Memory B cell (primary cell): ENCODE measurements at regions not wholly inside any gene's neighbourhood (a gene's known extent, or its start where the extent isn't known, plus 50 kb on each side); places are given as distances from the start of the nearest gene placed in this dataset.

Source experiments
- ATAC-seq: fragments of 150-1000 bp; cut with Tn5 transposase; 2 replicates; pipeline ENCODE4 v1.10.0; 2021; ENCODE audit warnings: low read depth, mild to moderate bottlenecking, moderate library complexity
- DNase-seq, 2 donors: peaks; one replicate each; pipeline ENCODE4 v3.0.0; 2022; ENCODE audit warnings: low spot score in 2 of 2
- H3K27ac Mint-ChIP-seq: one replicate; pipeline ENCODE4 v1.8.0; 2022; ENCODE audit warnings: mild to moderate bottlenecking, moderate library complexity, mixed read lengths
- H3K27me3 Mint-ChIP-seq: one replicate; pipeline ENCODE4 v1.8.0; 2022; ENCODE audit warnings: mixed read lengths
- H3K36me3 Mint-ChIP-seq: one replicate; pipeline ENCODE4 v1.8.0; 2022; ENCODE audit warnings: mild to moderate bottlenecking, mixed read lengths
- H3K4me1 Mint-ChIP-seq: one replicate; pipeline ENCODE4 v1.8.0; 2022; ENCODE audit warnings: mixed read lengths
- H3K4me3 Mint-ChIP-seq: one replicate; pipeline ENCODE4 v1.8.0; 2022; ENCODE audit warnings: mild to moderate bottlenecking, moderate library complexity, mixed read lengths
- H3K9me3 Mint-ChIP-seq: one replicate; pipeline ENCODE4 v1.8.0; 2022; ENCODE audit warnings: mixed read lengths

DNA sequence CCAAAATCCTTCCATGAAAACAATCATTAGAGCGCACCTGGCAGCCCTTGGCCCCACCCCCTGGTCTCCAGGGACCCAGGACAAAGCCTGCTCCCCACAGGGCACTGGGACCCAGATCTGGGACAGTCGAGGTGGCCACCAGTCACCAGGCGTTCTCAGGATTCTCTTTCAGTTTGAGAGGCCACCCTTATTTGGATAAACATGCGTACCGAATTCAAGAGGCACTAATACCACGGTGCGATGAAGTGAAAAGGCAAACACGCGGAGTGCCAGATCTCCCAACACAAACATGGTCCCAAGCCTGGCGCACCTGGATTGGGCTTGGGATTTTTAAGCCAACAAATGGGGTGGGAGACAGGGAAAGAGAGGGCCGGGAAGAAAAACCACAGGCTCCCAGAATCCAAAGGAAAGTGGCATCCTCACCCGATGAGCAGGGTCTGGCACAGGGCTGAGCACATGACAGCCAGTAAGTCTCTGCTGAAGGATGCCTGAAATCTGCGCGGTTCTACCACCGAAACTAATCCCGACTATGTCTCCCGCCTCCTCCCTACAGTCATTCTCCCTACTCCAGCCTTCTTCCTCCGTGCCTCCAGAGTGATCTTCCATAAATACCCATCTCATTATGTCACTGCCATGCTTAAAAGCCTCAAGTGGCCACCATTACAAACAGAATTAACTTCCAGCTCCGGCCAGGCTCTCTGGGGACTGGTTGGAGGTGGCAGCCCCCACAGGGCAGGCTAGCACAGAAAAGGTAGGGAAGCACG is 60.9 kb upstream of the KLHL29 start:
- Mint-ChIP-seq H3K4me1 (no peaks in the 10 kb centered on the region), H3K27ac (no peak overlapping the region), H3K36me3 (no peaks in the 10 kb centered on the region), H3K4me3 (no peak overlapping the region), H3K9me3 (no peaks in the 10 kb centered on the region), H3K27me3 (peaks cover 23% of the 10 kb centered on the region)
- DNase-seq = no peak
- ATAC-seq = no peak

DNA sequence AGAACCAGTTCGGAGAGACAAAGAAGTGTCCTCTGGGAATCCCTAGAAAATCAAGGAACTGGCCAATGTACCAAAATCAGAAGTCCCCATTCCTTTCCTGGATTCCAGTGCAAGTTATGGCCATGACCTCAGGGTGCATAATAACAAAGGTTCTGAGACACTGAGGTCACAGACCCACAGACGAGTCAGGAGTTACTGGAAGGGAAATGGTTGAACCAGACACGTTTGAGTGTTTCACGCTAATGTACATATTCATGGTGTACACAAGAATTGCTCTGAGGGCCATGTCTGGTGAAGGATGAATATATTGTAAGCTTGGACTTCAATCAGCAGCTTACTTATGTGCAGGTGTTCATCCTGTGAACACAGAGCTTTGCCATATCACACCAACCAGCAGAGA is 58.6 kb upstream of the KLHL29 start:
- DNase-seq (no peak), ATAC-seq (no peak)
- H3K27ac Mint-ChIP-seq = no peak overlapping the region
- no peaks in the 10 kb centered on the region for H3K4me1 Mint-ChIP-seq
- H3K27me3 Mint-ChIP-seq = peaks cover 20% of the 10 kb centered on the region
- H3K9me3 Mint-ChIP-seq = no peaks in the 10 kb centered on the region
- no peak overlapping the region for H3K4me3 Mint-ChIP-seq
- no peaks in the 10 kb centered on the region for H3K36me3 Mint-ChIP-seq

DNA sequence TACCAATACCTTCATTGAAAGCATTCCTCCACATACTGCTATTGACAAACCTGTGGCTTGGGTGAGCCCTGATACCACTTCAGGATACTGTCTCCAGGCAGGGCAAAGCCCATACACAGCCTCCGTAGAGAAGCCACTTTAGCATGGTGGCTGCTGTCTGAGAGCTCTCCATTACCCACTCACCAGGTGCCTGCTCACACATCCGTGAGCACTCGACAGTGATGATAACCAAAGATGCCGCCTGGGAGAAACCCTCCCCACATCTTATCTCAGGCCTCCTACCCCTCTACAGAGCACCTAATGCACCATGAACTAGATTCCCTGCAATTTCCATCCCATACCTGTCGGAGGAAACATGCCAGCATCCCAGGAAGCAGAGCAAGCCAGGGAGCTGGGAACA is 57.6 kb upstream of the KLHL29 start:
- no peaks in the 10 kb centered on the region for H3K4me1 Mint-ChIP-seq
- peaks cover 16% of the 10 kb centered on the region for H3K27me3 Mint-ChIP-seq
- H3K36me3 Mint-ChIP-seq = no peaks in the 10 kb centered on the region
- DNase-seq = no peak
- H3K9me3 Mint-ChIP-seq = no peaks in the 10 kb centered on the region
- ATAC-seq = no peak
- no peak overlapping the region for H3K27ac Mint-ChIP-seq
- H3K4me3 Mint-ChIP-seq = no peak overlapping the region

DNA sequence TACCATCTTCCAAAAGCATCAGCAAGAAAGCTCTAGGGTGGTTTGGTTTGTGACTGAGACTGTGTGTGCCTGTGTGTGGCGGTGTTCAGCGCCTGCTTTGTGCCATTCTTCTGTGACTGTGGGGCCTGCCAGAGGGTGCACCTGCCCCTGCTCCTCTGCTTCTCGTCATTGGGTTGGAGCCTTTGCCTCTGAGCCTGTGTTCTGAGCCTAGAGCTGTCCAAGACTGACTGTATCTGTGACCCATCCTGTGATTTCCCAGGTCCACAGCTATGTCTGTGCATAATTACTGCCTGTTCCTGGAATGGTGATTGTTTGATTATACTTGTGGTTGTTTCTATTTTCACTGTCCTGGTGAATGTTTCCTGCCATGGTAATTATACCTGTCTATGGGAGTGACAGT is 57.1 kb upstream of the KLHL29 start:
- Mint-ChIP-seq H3K4me1 (no peaks in the 10 kb centered on the region), H3K27ac (no peak overlapping the region), H3K36me3 (no peaks in the 10 kb centered on the region), H3K4me3 (no peak overlapping the region), H3K27me3 (peaks cover 15% of the 10 kb centered on the region), H3K9me3 (no peaks in the 10 kb centered on the region)
- DNase-seq (no peak), ATAC-seq (no peak)

DNA sequence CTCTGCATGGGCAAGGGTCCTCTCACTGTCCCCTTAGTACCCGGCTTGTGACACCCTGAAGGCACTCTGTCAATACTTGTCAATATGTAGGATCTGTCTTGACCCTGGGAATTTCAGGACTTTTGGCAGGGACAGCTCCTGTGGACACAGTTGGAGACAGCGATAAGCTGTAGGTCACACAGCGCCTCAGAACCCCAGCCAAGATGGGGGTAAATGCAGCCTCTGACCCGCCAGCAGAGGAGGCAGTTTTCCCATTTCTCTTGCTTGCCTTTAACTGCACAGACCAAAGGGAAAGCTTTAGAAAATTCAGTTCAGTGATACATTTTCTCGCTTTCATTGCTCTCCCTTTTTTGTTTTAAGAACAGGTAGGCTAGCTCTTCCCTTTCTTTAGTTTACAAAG is 54.8 kb upstream of the KLHL29 start:
- ATAC-seq = no peak
- no peak for DNase-seq
- Mint-ChIP-seq H3K27ac (no peak overlapping the region), H3K9me3 (no peaks in the 10 kb centered on the region), H3K36me3 (no peaks in the 10 kb centered on the region), H3K27me3 (peaks cover 17% of the 10 kb centered on the region), H3K4me1 (peaks cover 2% of the 10 kb centered on the region), H3K4me3 (no peak overlapping the region)
